Endothelial cell of umbilical vein (primary cell): ENCODE measurements at regions not wholly inside any gene's neighbourhood (a gene's known extent, or its start where the extent isn't known, plus 50 kb on each side); places are given as distances from the start of the nearest gene placed in this dataset.

ENCODE experiments used
- BruUV-seq: library from RNA; stranded (reverse); fragments of 400-500 nt; replicated peaks from 2 replicates; lab custom pipeline; 2021; lab: Mats Ljungman, UMichigan
- CTCF ChIA-PET: fragments of 300-600, 350-600 bp; sonication (Branson Sonifier 250); formaldehyde crosslinking; loops from one replicate; lab custom pipeline; 2021; ENCODE audit warnings: antibody characterized with exemption, inconsistent platforms; lab: Charles Lee
- POLR2A ChIA-PET: fragments of 300-600, 350-600 bp; sonication (Branson Sonifier 250); formaldehyde crosslinking; loops from one replicate; lab custom pipeline; 2021; ENCODE audit warnings: antibody characterized with exemption, inconsistent platforms; lab: Charles Lee
- DNase-seq: peaks from one replicate; pipeline ENCODE4 v3.0.0-alpha.2; 2011; ENCODE audit warnings: low read depth, low spot score
- FAIRE-seq: peaks from 2 replicates; lab custom pipeline; 2011; peaks lifted over from hg19 to GRCh38; lab: Jason Lieb, UNC
- H2AFZ ChIP-seq: 2 replicates; pipeline ENCODE4 v1.6.0; 2012; ENCODE audit warnings: low read depth, low read length, control low read depth, inconsistent platforms
- H3K27ac ChIP-seq: 2 replicates; pipeline ENCODE4 v1.5.1; 2011; ENCODE audit warnings: low read depth, mild to moderate bottlenecking, control low read depth, low read length, moderate library complexity; ENCODE audit not compliant: insufficient read depth
- H3K27me3 ChIP-seq, 2 experiments: 2 replicates each; pipeline versions ENCODE4 v1.6.0 to v1.6.1; 2011; ENCODE audit warnings: low read length in 2 of 2, mixed read lengths in 1 of 2; ENCODE audit not compliant: control insufficient read depth in 2 of 2, insufficient read depth in 2 of 2
- H3K36me3 ChIP-seq, 2 experiments: 2 replicates in 1 of 2; 3 replicates in 1 of 2; pipeline ENCODE4 v1.5.1; 2011; ENCODE audit warnings: low read length in 2 of 2, mild to moderate bottlenecking in 1 of 2, moderate library complexity in 1 of 2; ENCODE audit not compliant: control insufficient read depth in 2 of 2, insufficient read depth in 2 of 2; ENCODE audit errors: extremely low read depth in 1 of 2
- H3K4me1 ChIP-seq: 3 replicates; pipeline ENCODE4 v1.5.1; 2011; ENCODE audit warnings: mild to moderate bottlenecking, low read length; ENCODE audit not compliant: control insufficient read depth, insufficient read depth; ENCODE audit errors: extremely low read depth
- H3K4me2 ChIP-seq: 2 replicates; pipeline ENCODE4 v1.6.1; 2011; ENCODE audit warnings: low read length, control low read depth, mixed read lengths; ENCODE audit not compliant: insufficient read depth
- H3K4me3 ChIP-seq, 3 experiments: fragments of 200-600 bp in 1 of 3; sonication (generic), shearing (Covaris generic) in 1 of 3; replicated peaks in 1 of 3; 2 replicates each; pipeline ENCODE4 v1.5.1; 2011 to 2016; ENCODE audit warnings: control low read depth in 3 of 3, low read length in 3 of 3, mild to moderate bottlenecking in 2 of 3, inconsistent platforms in 1 of 3, low read depth in 1 of 3, moderate library complexity in 1 of 3; ENCODE audit not compliant: insufficient read depth in 1 of 3
- H3K79me2 ChIP-seq: 2 replicates; pipeline ENCODE4 v1.6.0; 2012; ENCODE audit warnings: low read length, inconsistent platforms; ENCODE audit not compliant: control insufficient read depth, insufficient read depth
- H3K9ac ChIP-seq: replicated peaks from 2 replicates; pipeline ENCODE3; 2011; ENCODE audit warnings: low read length, control low read depth; ENCODE audit not compliant: insufficient read depth; ENCODE audit errors: extremely low read depth
- H3K9me1 ChIP-seq: replicated peaks from 3 replicates; pipeline ENCODE4 v1.6.0; 2011; ENCODE audit warnings: mild to moderate bottlenecking, low read length; ENCODE audit not compliant: control insufficient read depth, insufficient read depth; ENCODE audit errors: extremely low read depth
- H3K9me3 ChIP-seq: replicated peaks from 2 replicates; pipeline ENCODE4 v1.5.1; 2012; ENCODE audit warnings: low read length, inconsistent platforms; ENCODE audit not compliant: control insufficient read depth, insufficient read depth
- H4K20me1 ChIP-seq: replicated peaks from 2 replicates; pipeline ENCODE3; 2011; ENCODE audit warnings: mild to moderate bottlenecking, low read length; ENCODE audit not compliant: control insufficient read depth, insufficient read depth; ENCODE audit errors: extremely low read depth
- CTCF ChIP-seq, 2 donors: IDR thresholded peaks; 1 replicate in 1 of 2; 2 replicates in 1 of 2; pipeline ENCODE4 v1.5.1; 2011; ENCODE audit warnings: low read length in 2 of 2, mild to moderate bottlenecking in 2 of 2, moderate library complexity in 2 of 2, control low read depth in 1 of 2, inconsistent platforms in 1 of 2, low read depth in 1 of 2; ENCODE audit not compliant: insufficient read depth in 1 of 2; ENCODE audit errors: extremely low read depth in 1 of 2
- EZH2 ChIP-seq: IDR thresholded peaks from 2 replicates; pipeline ENCODE4 v1.6.1; 2012; ENCODE audit warnings: borderline replicate concordance, low read depth, mild to moderate bottlenecking, moderate library complexity, low read length, inconsistent platforms; ENCODE audit not compliant: severe bottlenecking
- FOS ChIP-seq: IDR thresholded peaks from 2 replicates; pipeline ENCODE4 v1.6.1; 2011; ENCODE audit warnings: mild to moderate bottlenecking, low read length, moderate library complexity, borderline replicate concordance; ENCODE audit not compliant: insufficient read depth
- GATA2 ChIP-seq: IDR thresholded peaks from 2 replicates; pipeline ENCODE4 v1.7.0; 2011; ENCODE audit warnings: low read depth, mild to moderate bottlenecking, moderate library complexity, mixed read lengths, low read length; ENCODE audit not compliant: insufficient read length, insufficient read depth
- JUN ChIP-seq: IDR thresholded peaks from 2 replicates; pipeline ENCODE4 v1.6.1; 2011; ENCODE audit warnings: borderline replicate concordance, low read depth; ENCODE audit not compliant: insufficient read length, insufficient read depth
- MAX ChIP-seq: IDR thresholded peaks from 2 replicates; pipeline ENCODE4 v1.6.1; 2011; ENCODE audit not compliant: insufficient read depth, insufficient read length
- MYC ChIP-seq: IDR thresholded peaks from one replicate; pipeline ENCODE4 v1.6.1; 2011; ENCODE audit warnings: mild to moderate bottlenecking, low read depth, low read length
- POLR2A ChIP-seq: IDR thresholded peaks from 2 replicates; pipeline ENCODE4 v1.6.1; 2012; ENCODE audit warnings: low read depth, mild to moderate bottlenecking, control low read depth, low read length
- POLR2AphosphoS5 ChIP-seq: IDR thresholded peaks from 2 replicates; pipeline ENCODE4 v1.6.1; 2012; ENCODE audit warnings: low read depth, mild to moderate bottlenecking, control low read depth, low read length, moderate library complexity; ENCODE audit not compliant: insufficient read depth
- dilution Hi-C: fragments of 300-500 bp; cut with MboI; formaldehyde crosslinking; loops from one replicate; pipeline ENCODE4 v1.15.0; 2019; ENCODE audit warnings: low sequenced_read_pairs; ENCODE audit not compliant: extremely low pct_ligation_motif_present
- intact Hi-C: fragments of 100-400 bp; cut with micrococcal nuclease; formaldehyde crosslinking; loops from one replicate; pipeline ENCODE4 v1.10.0; 2022

- FAIRE-seq = no peak
- Histone ChIP-seq H3K27ac (no peak overlapping the region), H3K9me3 (no peaks in the 10 kb centered on the region), H2AFZ (no peak overlapping the region), H3K4me2 (no peak overlapping the region), H3K27me3 (no peaks in the 10 kb centered on the region), H3K36me3 (no peaks in the 10 kb centered on the region), H3K9me1 (no peaks in the 10 kb centered on the region), H3K9ac (no peak overlapping the region), H3K4me3 (no peak overlapping the region), H3K4me1 (no peaks in the 10 kb centered on the region), H4K20me1 (no peaks in the 10 kb centered on the region), H3K79me2 (no peaks in the 10 kb centered on the region)
- no TSS peak for BruUV-seq
- intact Hi-C loops (no loop called here), dilution Hi-C loops (no loop called here)
- TF ChIP-seq EZH2 (no peak), GATA2 (no peak), FOS (no peak), MAX (no peak), POLR2A (no peak), JUN (no peak), POLR2AphosphoS5 (no peak), CTCF (IDR thresholded peaks at IDR 0.05; ENCODE audit: extremely low read depth in 1 of 2, insufficient read depth in 1 of 2, low read depth in 1 of 2, low read length in 2 of 2) (no peak), MYC (no peak)
- CTCF ChIA-PET = interaction anchor here (0.9 to 1.5 kb wide), 4 partner anchors 10 to 270 kb away, joined by 3 read pairs; no protein-coding TSS in a partner anchor
- POLR2A ChIA-PET = no interaction called here
- no peak for DNase-seq
Observed at GRCh38 chr11:86726770-86727504, 54.5 kb upstream of the ME3 start.
